Breast epithelium (tissue), 4 donors: ENCODE measurements at regions not wholly inside any gene's neighbourhood (a gene's known extent, or its start where the extent isn't known, plus 50 kb on each side); places are given as distances from the start of the nearest gene placed in this dataset.

Experiments
- DNase-seq, 2 donors: peaks; one replicate each; pipeline ENCODE4 v3.0.0-alpha.2; 2019; ENCODE audit warnings: low spot score in 2 of 2
- H3K27ac ChIP-seq, 2 donors: fragments of 200-600 bp; sonication (generic) in 1 of 2; one replicate each; pipeline ENCODE4 v1.5.1; 2016 to 2019; ENCODE audit warnings: mild to moderate bottlenecking in 1 of 2
- H3K27me3 ChIP-seq, 2 donors: fragments of 200-600 bp; sonication (generic) in 1 of 2; one replicate each; pipeline versions ENCODE4 v1.5.1 to v1.6.0; 2017 to 2019; ENCODE audit warnings: control low read depth in 1 of 2, mild to moderate bottlenecking in 1 of 2
- H3K36me3 ChIP-seq: fragments of 200-600 bp; one replicate; pipeline ENCODE4 v1.5.1; 2019
- H3K4me1 ChIP-seq, 2 donors: fragments of 200-600 bp; sonication (generic); one replicate each; pipeline ENCODE4 v1.5.1; 2016 to 2019; ENCODE audit warnings: control low read depth in 1 of 2
- H3K4me3 ChIP-seq, 3 donors: fragments of 200-600 bp; sonication (generic); 1 replicate in 2 of 3; 2 replicates in 1 of 3; pipeline ENCODE4 v1.5.1; 2016 to 2019; ENCODE audit warnings: mild to moderate bottlenecking in 3 of 3, moderate library complexity in 2 of 3
- H3K9me3 ChIP-seq, 2 donors: fragments of 200-600 bp; sonication (generic) in 1 of 2; one replicate each; pipeline ENCODE4 v1.5.1; 2016 to 2019; ENCODE audit warnings: control low read depth in 1 of 2
- POLR2A ChIP-seq: fragments of 450-650 bp; IDR thresholded peaks from one replicate; pipeline ENCODE4 v1.6.1; 2016; ENCODE audit warnings: antibody characterized with exemption, mild to moderate bottlenecking, moderate library complexity
- POLR2AphosphoS5 ChIP-seq, 3 donors: sonication (generic); formaldehyde crosslinking; IDR thresholded peaks; one replicate each; pipeline ENCODE4 v1.6.1; 2017; ENCODE audit warnings: antibody characterized with exemption in 3 of 3
- intact Hi-C: fragments of 100-400 bp; cut with DNase I; formaldehyde crosslinking; loops from one replicate; pipeline ENCODE4 v1.15.1; 2023; ENCODE audit warnings: low total_unique reads
- TF ChIP-seq, protein P1 (sequence below), 3 donors: fragments of 450-650 bp; IDR thresholded peaks; one replicate each; pipeline ENCODE4 v1.5.1; 2016 to 2017; ENCODE audit warnings: antibody characterized with exemption in 3 of 3, mild to moderate bottlenecking in 3 of 3, moderate library complexity in 3 of 3

DNA sequence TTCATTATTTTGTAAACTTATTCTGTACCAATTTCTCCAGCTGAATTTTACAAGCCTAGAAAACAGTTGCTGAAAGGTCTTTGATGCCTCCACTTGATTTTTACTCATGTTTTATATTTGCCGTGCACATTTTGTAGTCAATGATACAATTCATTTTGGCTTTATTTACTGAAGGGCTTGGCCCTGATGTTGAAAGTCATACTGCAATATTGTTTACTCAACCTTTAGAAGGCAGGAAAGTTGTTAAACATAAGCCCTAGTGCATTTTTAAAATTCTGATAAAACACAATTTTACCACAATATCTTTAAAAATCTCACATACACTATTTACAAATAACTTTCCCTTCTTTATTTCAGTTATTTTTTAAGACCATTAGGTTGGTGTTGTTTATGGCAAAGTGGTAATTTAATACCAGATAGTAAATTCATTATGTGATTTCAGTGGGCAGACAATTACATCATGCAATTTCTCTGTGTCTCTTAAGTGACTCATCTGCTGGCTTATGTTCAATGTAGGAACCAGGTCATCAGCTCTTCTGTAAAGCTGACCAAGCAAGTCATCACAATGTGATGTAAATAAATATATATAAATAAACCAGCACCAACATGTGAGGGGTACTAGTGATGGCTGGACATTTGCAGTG lies 121.1 kb upstream of the SLC35B3 start:
- no peak for DNase-seq

DNA sequence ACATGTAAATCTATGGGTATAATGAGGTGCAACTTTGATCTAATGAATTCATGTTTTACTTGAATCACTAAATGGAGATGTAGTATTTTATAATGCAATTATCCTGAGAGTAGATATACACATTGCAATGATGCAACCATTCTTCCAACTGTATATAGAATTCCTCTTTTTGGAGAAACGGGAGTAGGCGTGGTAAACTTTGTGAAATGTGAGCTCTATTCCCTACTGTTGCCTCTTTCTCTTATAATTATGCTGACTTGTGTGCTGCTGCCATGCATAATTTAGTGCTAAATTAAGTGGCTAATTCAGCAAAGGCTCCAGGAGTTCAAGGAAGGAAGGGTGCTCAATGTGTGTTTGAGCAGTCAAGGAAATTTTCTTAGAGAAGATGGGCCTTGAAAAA lies 116.6 kb upstream of the SLC35B3 start:
- intact Hi-C loops: no loop called here
- H3K4me3 ChIP-seq: no peak overlapping the region
- H3K36me3 ChIP-seq: no peaks in the 10 kb centered on the region
- TF ChIP-seq POLR2A: no peak
- no peak for TF ChIP-seq POLR2AphosphoS5 (IDR thresholded peaks at IDR 0.05)
- TF ChIP-seq, protein P1, sequence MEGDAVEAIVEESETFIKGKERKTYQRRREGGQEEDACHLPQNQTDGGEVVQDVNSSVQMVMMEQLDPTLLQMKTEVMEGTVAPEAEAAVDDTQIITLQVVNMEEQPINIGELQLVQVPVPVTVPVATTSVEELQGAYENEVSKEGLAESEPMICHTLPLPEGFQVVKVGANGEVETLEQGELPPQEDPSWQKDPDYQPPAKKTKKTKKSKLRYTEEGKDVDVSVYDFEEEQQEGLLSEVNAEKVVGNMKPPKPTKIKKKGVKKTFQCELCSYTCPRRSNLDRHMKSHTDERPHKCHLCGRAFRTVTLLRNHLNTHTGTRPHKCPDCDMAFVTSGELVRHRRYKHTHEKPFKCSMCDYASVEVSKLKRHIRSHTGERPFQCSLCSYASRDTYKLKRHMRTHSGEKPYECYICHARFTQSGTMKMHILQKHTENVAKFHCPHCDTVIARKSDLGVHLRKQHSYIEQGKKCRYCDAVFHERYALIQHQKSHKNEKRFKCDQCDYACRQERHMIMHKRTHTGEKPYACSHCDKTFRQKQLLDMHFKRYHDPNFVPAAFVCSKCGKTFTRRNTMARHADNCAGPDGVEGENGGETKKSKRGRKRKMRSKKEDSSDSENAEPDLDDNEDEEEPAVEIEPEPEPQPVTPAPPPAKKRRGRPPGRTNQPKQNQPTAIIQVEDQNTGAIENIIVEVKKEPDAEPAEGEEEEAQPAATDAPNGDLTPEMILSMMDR (IDR thresholded peaks at IDR 0.05): no peak
- H3K4me1 ChIP-seq: no peaks in the 10 kb centered on the region
- H3K9me3 ChIP-seq: no peaks in the 10 kb centered on the region
- H3K27me3 ChIP-seq: no peaks in the 10 kb centered on the region
- DNase-seq: no peak
- H3K27ac ChIP-seq: no peak overlapping the region

More for the DNA sequence above, 121.1 kb upstream of the SLC35B3 start:
- TF ChIP-seq POLR2AphosphoS5 (IDR thresholded peaks at IDR 0.05) (no peak), POLR2A (no peak)
- TF ChIP-seq, protein P1 (IDR thresholded peaks at IDR 0.05): no peak
- Histone ChIP-seq H3K4me3 (no peak overlapping the region), H3K4me1 (no peaks in the 10 kb centered on the region), H3K27ac (no peak overlapping the region), H3K9me3 (no peaks in the 10 kb centered on the region), H3K36me3 (no peaks in the 10 kb centered on the region), H3K27me3 (no peaks in the 10 kb centered on the region)
- intact Hi-C loops: no loop called here

DNA sequence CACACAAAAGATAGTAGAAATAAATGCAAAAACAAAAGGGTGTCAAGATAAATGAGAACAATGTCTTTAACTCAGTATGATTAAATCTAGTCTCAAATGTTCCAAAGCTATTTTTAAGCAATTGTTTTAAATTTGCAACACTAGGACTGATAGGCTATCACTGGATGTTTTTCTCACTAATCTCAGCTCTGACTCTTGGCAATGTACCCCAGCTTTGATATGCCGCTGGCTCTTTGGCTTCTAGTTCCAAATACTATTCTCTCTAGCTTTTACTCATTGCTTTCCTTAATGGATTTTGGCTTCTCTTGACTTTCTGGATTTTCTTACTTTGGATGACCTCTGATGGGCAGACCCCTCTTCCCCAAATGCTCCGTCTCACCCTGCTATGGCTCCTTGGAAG lies 116.0 kb upstream of the SLC35B3 start:
- H3K4me3 ChIP-seq: no peak overlapping the region
- intact Hi-C loops: no loop called here
- no peaks in the 10 kb centered on the region for H3K36me3 ChIP-seq
- H3K27me3 ChIP-seq: no peaks in the 10 kb centered on the region
- TF ChIP-seq POLR2A (no peak), POLR2AphosphoS5 (IDR thresholded peaks at IDR 0.05) (no peak)
- TF ChIP-seq, protein P1 (IDR thresholded peaks at IDR 0.05): no peak
- DNase-seq: no peak
- no peaks in the 10 kb centered on the region for H3K9me3 ChIP-seq
- no peaks in the 10 kb centered on the region for H3K4me1 ChIP-seq
- H3K27ac ChIP-seq: no peak overlapping the region

DNA sequence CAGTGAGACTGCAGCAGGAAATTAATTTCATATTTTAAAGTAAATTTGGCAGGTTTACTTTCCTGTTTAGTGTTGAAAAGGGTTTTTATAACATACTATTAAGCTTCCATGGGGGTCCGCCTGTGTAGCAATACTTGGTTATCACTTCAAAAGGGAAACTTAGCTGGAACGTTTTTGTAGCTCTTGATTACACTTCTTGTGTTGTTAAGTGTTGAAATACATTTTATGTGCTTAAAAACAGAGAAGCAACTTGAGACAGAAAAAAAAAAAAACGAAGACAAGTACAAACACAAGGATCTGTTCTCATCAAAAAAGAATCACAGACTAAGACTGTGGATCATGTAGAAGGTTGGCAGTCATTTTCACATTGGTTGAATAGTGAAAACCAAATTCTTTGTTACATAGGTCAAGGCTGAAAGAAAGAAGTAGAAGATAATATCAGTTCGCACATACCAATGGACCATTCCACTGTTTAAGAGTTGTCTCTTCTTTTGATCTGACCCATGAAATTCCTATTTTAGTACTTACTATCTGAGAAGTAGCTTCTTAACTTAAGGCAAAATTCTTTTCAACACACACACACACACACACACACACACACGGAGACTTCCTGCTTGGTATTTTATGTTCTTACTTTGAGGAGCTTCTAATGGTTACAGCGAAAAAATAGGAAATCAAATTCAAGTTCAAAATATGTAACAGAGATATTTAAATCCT lies 113.9 kb upstream of the SLC35B3 start:
- no peak for TF ChIP-seq POLR2AphosphoS5 (IDR thresholded peaks at IDR 0.05)
- TF ChIP-seq, protein P1 (IDR thresholded peaks at IDR 0.05): no peak
- no peak for TF ChIP-seq POLR2A

DNA sequence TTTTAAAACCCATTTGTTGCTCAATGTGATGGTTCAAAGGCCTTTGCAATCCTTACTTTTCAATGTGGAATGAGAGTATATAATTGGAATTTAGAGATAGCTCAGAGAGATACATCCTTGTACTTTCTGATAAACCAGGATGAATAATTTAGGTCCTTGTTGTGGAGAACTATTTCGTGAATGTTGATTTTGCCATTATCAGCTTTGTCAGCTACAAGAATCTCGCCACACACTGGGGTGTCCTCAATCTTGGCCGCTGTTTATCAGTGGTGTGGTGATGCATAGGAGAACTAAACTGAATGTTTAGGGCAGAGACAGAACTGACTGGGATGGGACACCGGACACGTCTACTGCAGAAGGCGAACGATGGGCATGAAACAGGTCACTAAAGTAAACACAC lies 111.2 kb upstream of the SLC35B3 start:
- Histone ChIP-seq H3K9me3 (no peaks in the 10 kb centered on the region), H3K4me3 (no peak overlapping the region), H3K36me3 (no peaks in the 10 kb centered on the region), H3K27me3 (no peaks in the 10 kb centered on the region), H3K4me1 (no peaks in the 10 kb centered on the region), H3K27ac (no peak overlapping the region)
- no peak for DNase-seq
- TF ChIP-seq, protein P1 (IDR thresholded peaks at IDR 0.05): no peak
- TF ChIP-seq POLR2A (no peak), POLR2AphosphoS5 (IDR thresholded peaks at IDR 0.05) (no peak)
- intact Hi-C loops: no loop called here

More for the DNA sequence above, 113.9 kb upstream of the SLC35B3 start:
- Histone ChIP-seq H3K4me3 (peak overlapping the region in 1 of 3 donors; percentile 4), H3K4me1 (no peaks in the 10 kb centered on the region), H3K36me3 (no peaks in the 10 kb centered on the region), H3K27ac (peak overlapping the region in 1 of 2 donors; percentile 9), H3K9me3 (no peaks in the 10 kb centered on the region), H3K27me3 (no peaks in the 10 kb centered on the region)
- DNase-seq: no peak
- intact Hi-C loops: no loop called here
